ENCODE measurements at regions not wholly inside any gene's neighbourhood (a gene's known extent, or its start where the extent isn't known, plus 50 kb on each side); places are given as distances from the start of the nearest gene placed in this dataset.

DNA sequence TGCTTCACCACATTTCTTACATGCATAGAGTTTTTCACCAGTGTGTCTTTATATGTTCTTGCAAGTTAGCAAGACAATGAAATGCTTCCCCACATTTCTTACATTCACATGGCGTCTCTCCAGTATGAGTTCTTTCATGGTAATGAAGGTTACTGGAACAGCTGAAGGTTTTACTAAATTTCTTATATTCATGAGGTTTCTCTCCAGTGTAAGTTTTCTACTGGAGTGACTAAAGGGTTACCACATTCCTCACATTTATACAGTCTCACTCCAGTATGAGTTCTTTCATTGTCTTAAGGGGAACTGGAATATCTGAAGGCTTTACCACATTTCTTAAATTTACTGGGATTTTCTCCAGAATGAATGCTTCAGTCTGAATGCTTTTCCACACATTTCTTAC lies 350.3 kb downstream of the MAT2B start:
- TF ChIP-seq, protein P1, sequence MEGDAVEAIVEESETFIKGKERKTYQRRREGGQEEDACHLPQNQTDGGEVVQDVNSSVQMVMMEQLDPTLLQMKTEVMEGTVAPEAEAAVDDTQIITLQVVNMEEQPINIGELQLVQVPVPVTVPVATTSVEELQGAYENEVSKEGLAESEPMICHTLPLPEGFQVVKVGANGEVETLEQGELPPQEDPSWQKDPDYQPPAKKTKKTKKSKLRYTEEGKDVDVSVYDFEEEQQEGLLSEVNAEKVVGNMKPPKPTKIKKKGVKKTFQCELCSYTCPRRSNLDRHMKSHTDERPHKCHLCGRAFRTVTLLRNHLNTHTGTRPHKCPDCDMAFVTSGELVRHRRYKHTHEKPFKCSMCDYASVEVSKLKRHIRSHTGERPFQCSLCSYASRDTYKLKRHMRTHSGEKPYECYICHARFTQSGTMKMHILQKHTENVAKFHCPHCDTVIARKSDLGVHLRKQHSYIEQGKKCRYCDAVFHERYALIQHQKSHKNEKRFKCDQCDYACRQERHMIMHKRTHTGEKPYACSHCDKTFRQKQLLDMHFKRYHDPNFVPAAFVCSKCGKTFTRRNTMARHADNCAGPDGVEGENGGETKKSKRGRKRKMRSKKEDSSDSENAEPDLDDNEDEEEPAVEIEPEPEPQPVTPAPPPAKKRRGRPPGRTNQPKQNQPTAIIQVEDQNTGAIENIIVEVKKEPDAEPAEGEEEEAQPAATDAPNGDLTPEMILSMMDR (optimal IDR thresholded peaks at IDR 0.05 in 1 of 3, IDR thresholded peaks at IDR 0.05 in 1 of 3, conservative IDR thresholded peaks at IDR 0.05 in 1 of 3; ENCODE audit: extremely low read depth in 1 of 3, insufficient read depth in 2 of 3, low read length in 3 of 3) = no peak
- TF ChIP-seq EZH2 (IDR thresholded peaks at IDR 0.05; ENCODE audit: low read length) = no peak

Data from keratinocyte (primary cell).